Fibroblast of lung (primary cell): ENCODE measurements at regions not wholly inside any gene's neighbourhood (a gene's known extent, or its start where the extent isn't known, plus 50 kb on each side); places are given as distances from the start of the nearest gene placed in this dataset.

Experiments
- DNase-seq, 2 donors: peaks; one replicate each; pipeline versions ENCODE4 v3.0.0 to v3.0.0-alpha.2; 2010; ENCODE audit warnings: low read depth in 2 of 2
- H2AFZ ChIP-seq: 2 replicates; pipeline ENCODE4 v1.5.1; 2012; ENCODE audit warnings: low read length, control low read depth, inconsistent platforms
- H3K27ac ChIP-seq: 2 replicates; pipeline ENCODE4 v1.5.1; 2011; ENCODE audit warnings: low read length, control low read depth; ENCODE audit not compliant: insufficient read depth
- H3K27me3 ChIP-seq: 2 replicates; pipeline ENCODE4 v1.5.1; 2011; ENCODE audit warnings: mild to moderate bottlenecking, low read length; ENCODE audit not compliant: control insufficient read depth, insufficient read depth
- H3K36me3 ChIP-seq: 2 replicates; pipeline ENCODE4 v1.5.1; 2011; ENCODE audit warnings: low read length; ENCODE audit not compliant: control insufficient read depth, insufficient read depth
- H3K4me1 ChIP-seq: 2 replicates; pipeline ENCODE4 v1.5.1; 2011; ENCODE audit warnings: low read length; ENCODE audit not compliant: control insufficient read depth, insufficient read depth; ENCODE audit errors: extremely low read depth
- H3K4me2 ChIP-seq: 2 replicates; pipeline ENCODE4 v1.5.1; 2011; ENCODE audit warnings: low read length, control low read depth; ENCODE audit not compliant: insufficient read depth; ENCODE audit errors: extremely low read depth
- H3K4me3 ChIP-seq, 4 experiments: fragments of 200-600 bp in 1 of 4; sonication (generic) in 1 of 4; replicated peaks in 1 of 4; 2 replicates each; pipeline ENCODE4 v1.5.1; 2011 to 2016; ENCODE audit warnings: low read length in 4 of 4, low read depth in 3 of 4, mild to moderate bottlenecking in 3 of 4, control low read depth in 2 of 4, inconsistent platforms in 1 of 4, mixed read lengths in 1 of 4; ENCODE audit not compliant: insufficient read depth in 1 of 4; ENCODE audit errors: control extremely low read depth in 1 of 4
- H3K79me2 ChIP-seq: 2 replicates; pipeline ENCODE4 v1.5.1; 2012; ENCODE audit warnings: mild to moderate bottlenecking, low read length, inconsistent platforms; ENCODE audit not compliant: control insufficient read depth, insufficient read depth
- H3K9ac ChIP-seq: 2 replicates; pipeline ENCODE4 v1.5.1; 2011; ENCODE audit warnings: mild to moderate bottlenecking, low read length, control low read depth; ENCODE audit not compliant: insufficient read depth
- H3K9me3 ChIP-seq: 2 replicates; pipeline ENCODE4 v1.5.1; 2012; ENCODE audit warnings: low read depth, low read length; ENCODE audit not compliant: control insufficient read depth, insufficient read depth
- H4K20me1 ChIP-seq: 2 replicates; pipeline ENCODE4 v1.5.1; 2011; ENCODE audit warnings: low read length; ENCODE audit not compliant: control insufficient read depth, insufficient read depth; ENCODE audit errors: extremely low read depth
- CTCF ChIP-seq, 2 donors: IDR thresholded peaks in 1 of 2; conservative IDR thresholded peaks in 1 of 2; 1 replicate in 1 of 2; 2 replicates in 1 of 2; pipeline ENCODE4 v1.5.1; 2011 to 2012; ENCODE audit warnings: low read length in 2 of 2, control low read depth in 1 of 2, inconsistent platforms in 1 of 2, low read depth in 1 of 2, mild to moderate bottlenecking in 1 of 2
- EZH2 ChIP-seq: IDR thresholded peaks from 2 replicates; pipeline ENCODE4 v1.5.1; 2012; ENCODE audit warnings: low read length, control low read depth, mild to moderate bottlenecking; ENCODE audit errors: missing control alignments

GRCh38 chr1:73947009-73947408 is 251.0 kb downstream of the LRRIQ3 start:
- Histone ChIP-seq H3K4me3 (no peak overlapping the region), H2AFZ (no peak overlapping the region), H3K27me3 (no peaks in the 10 kb centered on the region), H3K4me1 (no peaks in the 10 kb centered on the region), H3K27ac (no peak overlapping the region), H3K79me2 (no peaks in the 10 kb centered on the region), H3K4me2 (no peak overlapping the region), H3K9me3 (no peaks in the 10 kb centered on the region), H3K9ac (no peak overlapping the region), H4K20me1 (no peaks in the 10 kb centered on the region), H3K36me3 (no peaks in the 10 kb centered on the region)
- no peak for DNase-seq
- TF ChIP-seq EZH2 (no peak), CTCF (conservative IDR thresholded peaks at IDR 0.05 in 1 of 2, IDR thresholded peaks at IDR 0.05 in 1 of 2; ENCODE audit: low read depth in 1 of 2, low read length in 2 of 2) (no peak)

- no peak overlapping the region for H3K4me3 ChIP-seq
- no peak overlapping the region for H3K27ac ChIP-seq
- H3K36me3 ChIP-seq, result no peaks in the 10 kb centered on the region
- H2AFZ ChIP-seq, result no peak overlapping the region
- no peaks in the 10 kb centered on the region for H3K79me2 ChIP-seq
- H3K9ac ChIP-seq, result no peak overlapping the region
- no peak for DNase-seq
- no peaks in the 10 kb centered on the region for H3K9me3 ChIP-seq
- H3K4me2 ChIP-seq, result no peak overlapping the region
- TF ChIP-seq EZH2, result no peak
- TF ChIP-seq CTCF (conservative IDR thresholded peaks at IDR 0.05 in 1 of 2, IDR thresholded peaks at IDR 0.05 in 1 of 2; ENCODE audit: low read depth in 1 of 2, low read length in 2 of 2), result no peak
- no peaks in the 10 kb centered on the region for H4K20me1 ChIP-seq
- no peaks in the 10 kb centered on the region for H3K4me1 ChIP-seq
- H3K27me3 ChIP-seq, result no peaks in the 10 kb centered on the region
These were observed 254.7 kb downstream of the LRRIQ3 start for GRCh38 chr1:73943270-73943669.

GRCh38 chr1:73930293-73930692 is 267.7 kb downstream of the LRRIQ3 start:
- H4K20me1 ChIP-seq, result no peaks in the 10 kb centered on the region
- DNase-seq, result no peak
- no peak overlapping the region for H3K9ac ChIP-seq
- no peak overlapping the region for H3K27ac ChIP-seq
- no peaks in the 10 kb centered on the region for H3K27me3 ChIP-seq
- TF ChIP-seq CTCF (conservative IDR thresholded peaks at IDR 0.05 in 1 of 2, IDR thresholded peaks at IDR 0.05 in 1 of 2; ENCODE audit: low read depth in 1 of 2, low read length in 2 of 2), result no peak
- no peak for TF ChIP-seq EZH2
- H3K4me3 ChIP-seq, result no peak overlapping the region
- no peak overlapping the region for H2AFZ ChIP-seq
- H3K79me2 ChIP-seq, result no peaks in the 10 kb centered on the region
- no peaks in the 10 kb centered on the region for H3K9me3 ChIP-seq
- H3K4me2 ChIP-seq, result no peak overlapping the region
- no peaks in the 10 kb centered on the region for H3K36me3 ChIP-seq
- no peaks in the 10 kb centered on the region for H3K4me1 ChIP-seq
